PC-3 (cell line): ENCODE measurements at regions not wholly inside any gene's neighbourhood (a gene's known extent, or its start where the extent isn't known, plus 50 kb on each side); places are given as distances from the start of the nearest gene placed in this dataset.

Source experiments
- CTCF ChIP-seq: fragments of 300-600 bp; sonication (generic); conservative IDR thresholded peaks from 2 replicates; pipeline ENCODE4 v1.5.1; 2017; ENCODE audit warnings: antibody characterized with exemption, low read depth, mild to moderate bottlenecking, low read length
- EZH2 ChIP-seq: fragments of 300-600 bp; sonication (generic); IDR thresholded peaks from one replicate; pipeline ENCODE4 v1.6.1; 2017; ENCODE audit warnings: antibody characterized with exemption, mild to moderate bottlenecking, low read length; ENCODE audit not compliant: unreplicated experiment
- EZH2phosphoT487 ChIP-seq: fragments of 300-600 bp; sonication (generic); IDR thresholded peaks from 2 replicates; pipeline ENCODE4 v1.6.1; 2018; ENCODE audit warnings: mild to moderate bottlenecking, antibody characterized with exemption, low read length, borderline replicate concordance

DNA sequence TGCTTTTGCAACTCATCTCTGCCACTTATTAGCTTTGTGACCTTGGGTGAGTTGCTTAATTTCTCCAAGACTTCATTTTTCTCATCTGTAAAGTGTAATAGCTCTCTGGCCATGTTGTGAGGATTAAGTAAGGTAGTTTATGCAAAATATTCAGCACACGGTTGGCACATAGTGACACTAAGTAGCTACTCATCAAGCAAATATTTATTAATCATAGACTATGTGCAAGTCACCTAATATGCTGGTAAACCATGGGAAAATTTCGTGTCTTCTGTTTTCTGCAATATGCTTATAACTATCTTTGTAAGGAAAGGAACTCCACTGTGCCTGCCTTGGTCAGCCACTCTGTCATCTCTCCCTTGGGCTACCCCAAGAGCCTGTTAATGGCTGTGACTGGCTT lies 50.3 kb upstream of the EGR2 start:
- TF ChIP-seq CTCF (no peak), EZH2 (no peak), EZH2phosphoT487 (no peak)
